Esophagus muscularis mucosa (tissue), 3 donors: ENCODE measurements at regions not wholly inside any gene's neighbourhood (a gene's known extent, or its start where the extent isn't known, plus 50 kb on each side); places are given as distances from the start of the nearest gene placed in this dataset.

Experiments used
- CTCF ChIP-seq, 3 experiments: fragments of 200-600 bp in 2 of 3; fragments of 450-650 bp in 1 of 3; sonication (generic) in 2 of 3; IDR thresholded peaks; one replicate each; pipeline ENCODE4 v1.5.1; 2017 to 2019; ENCODE audit warnings: antibody characterized with exemption in 3 of 3, mild to moderate bottlenecking in 2 of 3, moderate library complexity in 1 of 3
- POLR2A ChIP-seq: fragments of 450-650 bp; IDR thresholded peaks from one replicate; pipeline ENCODE4 v1.6.1; 2017; ENCODE audit warnings: antibody characterized with exemption, moderate library complexity, mild to moderate bottlenecking, low read depth
- POLR2AphosphoS5 ChIP-seq, 2 donors: sonication (generic); formaldehyde crosslinking; IDR thresholded peaks; one replicate each; pipeline ENCODE4 v1.6.1; 2017; ENCODE audit warnings: antibody characterized with exemption in 2 of 2

- no peak for TF ChIP-seq CTCF (IDR thresholded peaks at IDR 0.05)
- TF ChIP-seq POLR2A: no peak
- no peak for TF ChIP-seq POLR2AphosphoS5 (IDR thresholded peaks at IDR 0.05)
Observed at GRCh38 chr5:168006456-168007130, 284.9 kb upstream of the WWC1 start.
